ENCODE measurements at regions not wholly inside any gene's neighbourhood (a gene's known extent, or its start where the extent isn't known, plus 50 kb on each side); places are given as distances from the start of the nearest gene placed in this dataset.

DNA sequence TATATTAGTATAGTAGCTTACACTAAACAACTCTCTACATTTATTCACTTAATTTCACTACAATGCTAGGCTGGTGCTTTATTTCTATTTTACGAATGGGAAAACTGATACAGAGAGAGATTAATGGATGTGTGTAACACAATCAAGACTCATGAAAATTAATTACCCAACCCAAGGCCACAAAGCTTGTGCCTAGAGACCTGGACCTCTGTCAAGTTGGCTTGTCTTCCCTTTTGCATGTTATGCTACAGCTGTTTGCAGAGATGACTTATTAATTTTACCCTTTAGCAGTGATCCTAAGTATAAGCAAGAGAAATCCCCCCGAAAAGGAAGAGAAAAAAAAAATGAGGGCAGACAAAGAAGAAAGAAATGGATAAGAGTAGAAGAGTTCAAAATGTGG lies 162.5 kb downstream of the C3orf38 start:
- Histone ChIP-seq H3K9me3 (no peaks in the 10 kb centered on the region), H3K4me1 (no peaks in the 10 kb centered on the region), H3K27me3 (no peaks in the 10 kb centered on the region), H3K4me3 (no peak overlapping the region), H3K36me3 (no peaks in the 10 kb centered on the region), H3K27ac (no peak overlapping the region)
- TF ChIP-seq, protein P1, sequence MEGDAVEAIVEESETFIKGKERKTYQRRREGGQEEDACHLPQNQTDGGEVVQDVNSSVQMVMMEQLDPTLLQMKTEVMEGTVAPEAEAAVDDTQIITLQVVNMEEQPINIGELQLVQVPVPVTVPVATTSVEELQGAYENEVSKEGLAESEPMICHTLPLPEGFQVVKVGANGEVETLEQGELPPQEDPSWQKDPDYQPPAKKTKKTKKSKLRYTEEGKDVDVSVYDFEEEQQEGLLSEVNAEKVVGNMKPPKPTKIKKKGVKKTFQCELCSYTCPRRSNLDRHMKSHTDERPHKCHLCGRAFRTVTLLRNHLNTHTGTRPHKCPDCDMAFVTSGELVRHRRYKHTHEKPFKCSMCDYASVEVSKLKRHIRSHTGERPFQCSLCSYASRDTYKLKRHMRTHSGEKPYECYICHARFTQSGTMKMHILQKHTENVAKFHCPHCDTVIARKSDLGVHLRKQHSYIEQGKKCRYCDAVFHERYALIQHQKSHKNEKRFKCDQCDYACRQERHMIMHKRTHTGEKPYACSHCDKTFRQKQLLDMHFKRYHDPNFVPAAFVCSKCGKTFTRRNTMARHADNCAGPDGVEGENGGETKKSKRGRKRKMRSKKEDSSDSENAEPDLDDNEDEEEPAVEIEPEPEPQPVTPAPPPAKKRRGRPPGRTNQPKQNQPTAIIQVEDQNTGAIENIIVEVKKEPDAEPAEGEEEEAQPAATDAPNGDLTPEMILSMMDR (IDR thresholded peaks at IDR 0.05) = no peak
- intact Hi-C loops (cut with DNase I; ENCODE audit: low total_unique reads) = no loop called here
- DNase-seq = no peak

DNA sequence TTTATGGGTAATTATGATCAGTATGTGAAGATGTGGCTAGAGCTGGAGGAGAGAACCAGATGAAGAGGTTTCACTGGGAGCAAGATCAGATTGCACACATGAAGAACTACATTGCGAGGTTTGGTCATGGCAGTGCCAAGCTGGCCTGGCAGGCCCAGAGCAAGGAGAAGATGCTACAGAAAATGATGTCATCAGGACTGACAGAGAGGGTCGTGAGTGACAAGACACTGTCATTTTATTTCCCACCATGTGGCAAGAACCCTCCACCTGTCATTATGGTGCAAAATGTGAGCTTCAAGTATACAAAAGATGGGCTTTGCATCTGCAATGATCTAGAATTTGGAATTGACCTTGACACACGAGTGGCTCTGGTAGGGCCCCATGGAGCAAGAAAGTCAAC lies 168.3 kb downstream of the C3orf38 start:
- H3K4me1 ChIP-seq = no peaks in the 10 kb centered on the region
- H3K4me3 ChIP-seq = no peak overlapping the region
- H3K36me3 ChIP-seq = no peaks in the 10 kb centered on the region
- H3K9me3 ChIP-seq = no peaks in the 10 kb centered on the region
- H3K27ac ChIP-seq = no peak overlapping the region
- intact Hi-C loops (cut with DNase I; ENCODE audit: low total_unique reads) = no loop called here
- TF ChIP-seq, protein P1 (IDR thresholded peaks at IDR 0.05) = no peak
- no peaks in the 10 kb centered on the region for H3K27me3 ChIP-seq
- no peak for DNase-seq

DNA sequence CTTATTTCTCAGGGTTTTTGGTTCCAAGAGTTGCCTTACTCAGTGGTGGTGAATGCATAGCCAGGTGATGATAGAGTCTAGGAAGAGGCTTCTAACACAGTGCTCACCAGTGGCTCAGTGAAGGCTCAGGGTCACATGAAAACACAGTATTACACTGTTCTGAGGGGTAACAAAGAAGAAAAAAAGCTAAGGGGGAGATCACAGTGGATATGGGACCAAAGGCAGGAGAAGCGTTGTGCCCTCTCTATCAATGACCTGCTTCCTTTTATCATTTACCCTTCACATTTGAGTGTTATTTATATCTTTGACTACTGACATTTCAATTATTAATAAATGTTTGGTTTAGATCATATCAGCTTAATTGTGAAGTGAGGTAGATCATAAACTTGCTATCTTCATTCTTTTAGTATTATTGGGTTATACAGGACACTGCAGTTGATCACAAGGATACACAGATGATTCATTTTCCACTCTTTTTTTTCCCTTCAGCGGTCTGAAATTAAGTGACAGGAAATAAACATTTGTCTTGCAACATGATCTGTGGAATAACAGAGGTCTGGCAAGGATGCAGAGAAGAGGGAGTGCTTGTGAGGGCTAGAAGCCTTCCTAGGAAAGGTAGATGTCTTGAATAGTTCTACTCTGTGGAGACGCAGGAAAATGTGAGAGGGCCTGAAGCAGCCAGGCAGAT lies 171.7 kb downstream of the C3orf38 start:
- Histone ChIP-seq H3K9me3 (no peaks in the 10 kb centered on the region), H3K36me3 (no peaks in the 10 kb centered on the region), H3K27me3 (no peaks in the 10 kb centered on the region), H3K27ac (no peak overlapping the region), H3K4me3 (no peak overlapping the region), H3K4me1 (no peaks in the 10 kb centered on the region)
- TF ChIP-seq, protein P1 (IDR thresholded peaks at IDR 0.05) = no peak
- intact Hi-C loops (cut with DNase I; ENCODE audit: low total_unique reads) = no loop called here
- no peak for DNase-seq

DNA sequence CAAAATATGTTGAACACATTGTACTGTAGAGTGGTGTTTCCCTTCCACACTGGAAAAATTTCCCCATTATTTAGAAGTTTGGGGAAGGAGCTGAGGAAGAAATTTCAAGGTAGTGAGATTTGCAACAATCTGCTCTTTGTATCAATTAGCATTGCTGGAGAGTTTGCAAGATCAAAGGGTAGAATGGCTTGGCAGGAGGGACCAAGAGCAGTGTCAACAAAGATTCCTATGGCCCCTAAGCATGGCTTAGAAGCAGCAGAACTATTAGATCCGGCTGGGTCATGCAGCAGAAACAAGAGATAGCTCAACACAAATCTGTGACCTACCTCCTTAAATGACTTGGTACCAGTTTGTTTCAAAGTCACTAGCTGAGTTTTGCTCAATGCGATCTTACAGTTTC lies 175.0 kb downstream of the C3orf38 start:
- no peak for DNase-seq
- intact Hi-C loops (cut with DNase I; ENCODE audit: low total_unique reads) = no loop called here
- Histone ChIP-seq H3K4me3 (no peak overlapping the region), H3K36me3 (no peaks in the 10 kb centered on the region), H3K9me3 (no peaks in the 10 kb centered on the region), H3K27ac (no peak overlapping the region), H3K27me3 (no peaks in the 10 kb centered on the region), H3K4me1 (no peaks in the 10 kb centered on the region)
- TF ChIP-seq, protein P1 (IDR thresholded peaks at IDR 0.05) = no peak

DNA sequence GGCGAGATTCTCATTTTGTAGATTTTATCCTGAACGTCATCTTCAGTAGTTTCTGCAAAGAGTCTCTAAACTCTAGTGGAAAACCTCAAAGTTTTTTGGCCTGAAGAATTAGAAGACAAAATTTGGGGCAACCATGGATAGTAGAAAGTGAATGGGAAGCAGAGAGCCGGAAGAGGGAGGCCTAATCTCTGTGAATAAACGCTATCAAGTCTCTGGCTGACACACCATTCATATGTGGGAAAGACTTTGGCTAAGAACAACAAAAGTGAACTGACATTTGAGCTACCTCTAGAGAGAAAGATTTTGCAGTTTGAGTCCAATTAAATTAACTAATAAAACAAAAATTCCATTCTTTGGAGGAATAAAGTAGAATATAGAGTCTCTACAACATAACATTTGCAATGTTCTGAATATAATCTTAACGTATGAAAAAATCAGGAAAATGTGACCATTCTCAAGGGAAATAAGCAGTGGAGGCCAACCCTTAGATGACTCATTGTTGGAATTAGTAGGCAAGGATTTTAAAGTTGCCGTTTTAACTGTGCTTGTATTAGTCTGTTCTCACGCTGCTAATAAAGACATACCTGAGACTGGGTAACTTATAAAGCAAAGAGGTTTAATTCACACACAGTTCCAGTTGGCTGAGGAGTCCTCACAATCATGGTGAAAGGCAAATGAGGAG lies 184.6 kb downstream of the C3orf38 start:
- intact Hi-C loops (cut with DNase I; ENCODE audit: low total_unique reads) = no loop called here
- peaks cover 0 to 6% (median 0%) of the 10 kb centered on the region in 3 donors for H3K9me3 ChIP-seq
- H3K4me1 ChIP-seq = no peaks in the 10 kb centered on the region
- DNase-seq = no peak
- H3K27ac ChIP-seq = no peak overlapping the region
- no peak overlapping the region for H3K4me3 ChIP-seq
- H3K27me3 ChIP-seq = no peaks in the 10 kb centered on the region
- TF ChIP-seq, protein P1 (IDR thresholded peaks at IDR 0.05) = no peak
- H3K36me3 ChIP-seq = no peaks in the 10 kb centered on the region
